Esophagus squamous epithelium (tissue), 4 donors: ENCODE measurements at regions not wholly inside any gene's neighbourhood (a gene's known extent, or its start where the extent isn't known, plus 50 kb on each side); places are given as distances from the start of the nearest gene placed in this dataset.

Experiments used
- POLR2A ChIP-seq, 4 donors: fragments of 450-650 bp; IDR thresholded peaks; one replicate each; pipeline ENCODE4 v1.6.1; 2017; ENCODE audit warnings: antibody characterized with exemption in 4 of 4, mild to moderate bottlenecking in 4 of 4, moderate library complexity in 3 of 4
- TF ChIP-seq, protein P1 (sequence below), 6 experiments: fragments of 450-650 bp in 4 of 6; fragments of 200-600 bp in 2 of 6; sonication (generic) in 2 of 6; IDR thresholded peaks; one replicate each; pipeline ENCODE4 v1.5.1; 2016 to 2019; ENCODE audit warnings: antibody characterized with exemption in 6 of 6, mild to moderate bottlenecking in 4 of 6, moderate library complexity in 4 of 6

GRCh38 chr5:34487956-34488355 lies 168.2 kb upstream of the RAI14 start:
- TF ChIP-seq, protein P1, sequence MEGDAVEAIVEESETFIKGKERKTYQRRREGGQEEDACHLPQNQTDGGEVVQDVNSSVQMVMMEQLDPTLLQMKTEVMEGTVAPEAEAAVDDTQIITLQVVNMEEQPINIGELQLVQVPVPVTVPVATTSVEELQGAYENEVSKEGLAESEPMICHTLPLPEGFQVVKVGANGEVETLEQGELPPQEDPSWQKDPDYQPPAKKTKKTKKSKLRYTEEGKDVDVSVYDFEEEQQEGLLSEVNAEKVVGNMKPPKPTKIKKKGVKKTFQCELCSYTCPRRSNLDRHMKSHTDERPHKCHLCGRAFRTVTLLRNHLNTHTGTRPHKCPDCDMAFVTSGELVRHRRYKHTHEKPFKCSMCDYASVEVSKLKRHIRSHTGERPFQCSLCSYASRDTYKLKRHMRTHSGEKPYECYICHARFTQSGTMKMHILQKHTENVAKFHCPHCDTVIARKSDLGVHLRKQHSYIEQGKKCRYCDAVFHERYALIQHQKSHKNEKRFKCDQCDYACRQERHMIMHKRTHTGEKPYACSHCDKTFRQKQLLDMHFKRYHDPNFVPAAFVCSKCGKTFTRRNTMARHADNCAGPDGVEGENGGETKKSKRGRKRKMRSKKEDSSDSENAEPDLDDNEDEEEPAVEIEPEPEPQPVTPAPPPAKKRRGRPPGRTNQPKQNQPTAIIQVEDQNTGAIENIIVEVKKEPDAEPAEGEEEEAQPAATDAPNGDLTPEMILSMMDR (IDR thresholded peaks at IDR 0.05), result no peak
- no peak for TF ChIP-seq POLR2A (IDR thresholded peaks at IDR 0.05)
